ENCODE measurements at regions not wholly inside any gene's neighbourhood (a gene's known extent, or its start where the extent isn't known, plus 50 kb on each side); places are given as distances from the start of the nearest gene placed in this dataset.

DNA sequence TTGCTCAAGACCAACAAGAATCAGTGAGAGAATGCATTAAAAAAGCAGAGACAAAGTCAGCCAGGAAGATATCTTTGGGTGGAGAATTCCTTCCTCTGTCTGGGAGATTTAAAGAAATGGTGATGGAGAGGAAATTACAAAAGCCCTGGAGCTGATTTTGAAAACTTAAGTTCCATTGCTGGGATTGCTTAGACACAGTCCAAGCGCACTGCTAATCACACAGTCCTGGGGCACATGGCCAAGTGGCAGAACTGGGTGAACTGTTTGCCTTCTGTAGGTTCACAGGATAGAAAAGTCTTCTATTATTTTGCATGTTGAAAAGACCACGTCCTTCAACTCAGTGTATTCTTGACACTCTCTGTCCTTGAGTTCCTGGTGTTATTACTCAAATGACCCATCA is 284.9 kb upstream of the FBXL7 start (continued):
- TF ChIP-seq CHD7 (IDR thresholded peaks at IDR 0.05; ENCODE audit: insufficient replicate concordance, low read length) = no peak
- TF ChIP-seq POU5F1 (IDR thresholded peaks at IDR 0.05; ENCODE audit: low read depth, low read length) = no peak
- TF ChIP-seq JUND (IDR thresholded peaks at IDR 0.05; ENCODE audit: low read length) = no peak
- no peak for TF ChIP-seq HDAC2 (IDR thresholded peaks at IDR 0.05; ENCODE audit: borderline replicate concordance in 1 of 2, low read depth in 2 of 2, low read length in 2 of 2)
- TF ChIP-seq ASH2L (IDR thresholded peaks at IDR 0.05; ENCODE audit: low read length) = no peak
- TF ChIP-seq RAD21 (IDR thresholded peaks at IDR 0.05 in 1 of 2, conservative IDR thresholded peaks at IDR 0.05 in 1 of 2; ENCODE audit: low read depth in 2 of 2, low read length in 2 of 2) = no peak

Measured in H1 (cell line).